ENCODE measurements at regions not wholly inside any gene's neighbourhood (a gene's known extent, or its start where the extent isn't known, plus 50 kb on each side); places are given as distances from the start of the nearest gene placed in this dataset.

DNA sequence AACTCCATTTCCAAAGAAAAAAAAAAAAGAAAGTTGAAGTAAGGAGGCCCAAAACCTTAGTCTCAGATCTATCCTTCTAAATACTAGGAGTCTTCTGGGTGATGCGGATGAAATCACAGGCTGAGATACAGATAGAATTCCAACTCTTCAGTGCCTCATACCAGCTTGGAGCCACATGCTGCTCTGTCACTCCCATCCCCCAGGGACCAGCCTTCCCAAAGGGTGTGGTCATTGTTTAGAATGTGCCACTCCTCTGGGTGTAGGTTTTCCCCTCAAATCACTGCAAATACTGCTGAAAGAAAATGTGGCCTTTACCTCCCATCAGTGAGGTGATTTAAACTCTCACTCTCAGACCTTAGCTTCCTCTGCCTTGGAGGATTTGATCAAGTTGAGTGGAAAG is 112.9 kb downstream of the CDC7 start:
- no peak for DNase-seq (ENCODE audit: low spot score)
- Mint-ChIP-seq H3K27ac (ENCODE audit: unreplicated experiment) (no peak overlapping the region), H3K4me3 (ENCODE audit: unreplicated experiment) (no peak overlapping the region), H3K9me3 (ENCODE audit: unreplicated experiment) (no peaks in the 10 kb centered on the region), H3K4me1 (ENCODE audit: unreplicated experiment) (peaks cover 2% of the 10 kb centered on the region), H3K36me3 (ENCODE audit: low read depth, unreplicated experiment) (peaks cover 3% of the 10 kb centered on the region), H3K27me3 (ENCODE audit: unreplicated experiment) (no peaks in the 10 kb centered on the region)
- no peak for TF ChIP-seq CTCF (IDR thresholded peaks at IDR 0.05; ENCODE audit: unreplicated experiment)

- no peak overlapping the region for H3K4me3 Mint-ChIP-seq (ENCODE audit: unreplicated experiment)
- peaks cover 3% of the 10 kb centered on the region for H3K36me3 Mint-ChIP-seq (ENCODE audit: low read depth, unreplicated experiment)
- no peaks in the 10 kb centered on the region for H3K9me3 Mint-ChIP-seq (ENCODE audit: unreplicated experiment)
- no peak for TF ChIP-seq CTCF (IDR thresholded peaks at IDR 0.05; ENCODE audit: unreplicated experiment)
- DNase-seq (ENCODE audit: low spot score), result no peak
- peaks cover 2% of the 10 kb centered on the region for H3K4me1 Mint-ChIP-seq (ENCODE audit: unreplicated experiment)
- H3K27me3 Mint-ChIP-seq (ENCODE audit: unreplicated experiment), result no peaks in the 10 kb centered on the region
- no peak overlapping the region for H3K27ac Mint-ChIP-seq (ENCODE audit: unreplicated experiment)
Measured at GRCh38 chr1:91616712-91617111, 116.1 kb downstream of the CDC7 start.

GRCh38 chr1:91617285-91617765 is 116.7 kb downstream of the CDC7 start:
- Mint-ChIP-seq H3K4me3 (ENCODE audit: unreplicated experiment) (no peak overlapping the region), H3K36me3 (ENCODE audit: low read depth, unreplicated experiment) (peaks cover 3% of the 10 kb centered on the region), H3K27ac (ENCODE audit: unreplicated experiment) (no peak overlapping the region), H3K27me3 (ENCODE audit: unreplicated experiment) (no peaks in the 10 kb centered on the region), H3K4me1 (ENCODE audit: unreplicated experiment) (peaks cover 2% of the 10 kb centered on the region), H3K9me3 (ENCODE audit: unreplicated experiment) (no peaks in the 10 kb centered on the region)
- DNase-seq (ENCODE audit: low spot score), result no peak
- no peak for TF ChIP-seq CTCF (IDR thresholded peaks at IDR 0.05; ENCODE audit: unreplicated experiment)

DNA sequence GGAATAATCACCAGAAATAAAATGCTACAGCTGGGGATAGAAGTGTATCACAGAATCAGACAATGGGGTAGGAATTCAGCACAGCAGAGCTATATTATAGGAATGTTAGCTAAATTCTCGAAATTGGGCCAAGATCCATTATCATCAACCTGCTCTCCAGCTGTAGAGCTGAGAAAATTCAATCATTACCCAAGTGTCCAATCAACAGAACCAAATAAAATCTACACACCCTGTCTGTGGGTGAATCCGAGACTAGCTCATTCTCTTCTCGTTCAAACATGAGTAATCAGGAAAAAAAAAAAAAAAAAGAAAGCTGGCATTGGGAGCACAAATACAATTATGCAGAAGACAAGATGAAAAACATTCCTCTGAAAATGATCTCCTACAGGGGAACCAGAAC is 119.2 kb downstream of the CDC7 start:
- no peak for TF ChIP-seq CTCF (IDR thresholded peaks at IDR 0.05; ENCODE audit: unreplicated experiment)
- no peaks in the 10 kb centered on the region for H3K27me3 Mint-ChIP-seq (ENCODE audit: unreplicated experiment)
- DNase-seq (ENCODE audit: low spot score), result no peak
- H3K27ac Mint-ChIP-seq (ENCODE audit: unreplicated experiment), result no peak overlapping the region
- no peaks in the 10 kb centered on the region for H3K36me3 Mint-ChIP-seq (ENCODE audit: low read depth, unreplicated experiment)
- H3K9me3 Mint-ChIP-seq (ENCODE audit: unreplicated experiment), result no peaks in the 10 kb centered on the region
- peaks cover 9% of the 10 kb centered on the region for H3K4me1 Mint-ChIP-seq (ENCODE audit: unreplicated experiment)
- no peak overlapping the region for H3K4me3 Mint-ChIP-seq (ENCODE audit: unreplicated experiment)

- Mint-ChIP-seq H3K4me3 (ENCODE audit: unreplicated experiment) (no peak overlapping the region), H3K9me3 (ENCODE audit: unreplicated experiment) (no peaks in the 10 kb centered on the region), H3K27me3 (ENCODE audit: unreplicated experiment) (no peaks in the 10 kb centered on the region), H3K36me3 (ENCODE audit: low read depth, unreplicated experiment) (no peaks in the 10 kb centered on the region), H3K4me1 (ENCODE audit: unreplicated experiment) (peaks cover 9% of the 10 kb centered on the region), H3K27ac (ENCODE audit: unreplicated experiment) (no peak overlapping the region)
- TF ChIP-seq CTCF (IDR thresholded peaks at IDR 0.05; ENCODE audit: unreplicated experiment), result no peak
- DNase-seq (ENCODE audit: low spot score), result no peak
Measured at GRCh38 chr1:91621360-91621759, 120.7 kb downstream of the CDC7 start.

All from endothelial cell (in vitro differentiated cells).